ENCODE measurements at regions not wholly inside any gene's neighbourhood (a gene's known extent, or its start where the extent isn't known, plus 50 kb on each side); places are given as distances from the start of the nearest gene placed in this dataset.

DNA sequence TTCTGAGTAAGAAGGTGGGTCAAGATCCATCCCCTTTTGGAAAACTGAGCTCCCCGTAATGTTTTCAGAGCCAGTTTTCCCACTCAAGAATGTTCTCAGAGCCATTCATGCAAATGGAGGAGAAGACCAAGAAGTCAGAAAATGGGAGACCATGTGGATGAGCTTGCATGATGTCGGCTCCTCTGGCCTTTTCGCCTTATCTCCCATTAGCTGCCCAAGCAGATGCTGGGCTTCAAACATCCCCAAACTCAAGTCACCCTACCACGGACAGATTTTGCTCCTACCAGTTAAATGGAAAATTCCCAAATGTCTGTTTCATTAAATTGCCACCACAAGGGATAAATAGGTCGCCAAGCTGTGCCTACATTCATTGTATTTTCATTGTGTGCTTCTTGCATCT, 161.4 kb downstream of the ICE1 start:
- no peaks in the 10 kb centered on the region for H3K27me3 ChIP-seq (ENCODE audit: control insufficient read depth, insufficient read depth, low read length)
- TF ChIP-seq, protein P1, sequence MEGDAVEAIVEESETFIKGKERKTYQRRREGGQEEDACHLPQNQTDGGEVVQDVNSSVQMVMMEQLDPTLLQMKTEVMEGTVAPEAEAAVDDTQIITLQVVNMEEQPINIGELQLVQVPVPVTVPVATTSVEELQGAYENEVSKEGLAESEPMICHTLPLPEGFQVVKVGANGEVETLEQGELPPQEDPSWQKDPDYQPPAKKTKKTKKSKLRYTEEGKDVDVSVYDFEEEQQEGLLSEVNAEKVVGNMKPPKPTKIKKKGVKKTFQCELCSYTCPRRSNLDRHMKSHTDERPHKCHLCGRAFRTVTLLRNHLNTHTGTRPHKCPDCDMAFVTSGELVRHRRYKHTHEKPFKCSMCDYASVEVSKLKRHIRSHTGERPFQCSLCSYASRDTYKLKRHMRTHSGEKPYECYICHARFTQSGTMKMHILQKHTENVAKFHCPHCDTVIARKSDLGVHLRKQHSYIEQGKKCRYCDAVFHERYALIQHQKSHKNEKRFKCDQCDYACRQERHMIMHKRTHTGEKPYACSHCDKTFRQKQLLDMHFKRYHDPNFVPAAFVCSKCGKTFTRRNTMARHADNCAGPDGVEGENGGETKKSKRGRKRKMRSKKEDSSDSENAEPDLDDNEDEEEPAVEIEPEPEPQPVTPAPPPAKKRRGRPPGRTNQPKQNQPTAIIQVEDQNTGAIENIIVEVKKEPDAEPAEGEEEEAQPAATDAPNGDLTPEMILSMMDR (IDR thresholded peaks at IDR 0.05; ENCODE audit: insufficient read depth, low read length, poor library complexity, severe bottlenecking) = no peak
- DNase-seq (ENCODE audit: low read depth) = no peak

DNA sequence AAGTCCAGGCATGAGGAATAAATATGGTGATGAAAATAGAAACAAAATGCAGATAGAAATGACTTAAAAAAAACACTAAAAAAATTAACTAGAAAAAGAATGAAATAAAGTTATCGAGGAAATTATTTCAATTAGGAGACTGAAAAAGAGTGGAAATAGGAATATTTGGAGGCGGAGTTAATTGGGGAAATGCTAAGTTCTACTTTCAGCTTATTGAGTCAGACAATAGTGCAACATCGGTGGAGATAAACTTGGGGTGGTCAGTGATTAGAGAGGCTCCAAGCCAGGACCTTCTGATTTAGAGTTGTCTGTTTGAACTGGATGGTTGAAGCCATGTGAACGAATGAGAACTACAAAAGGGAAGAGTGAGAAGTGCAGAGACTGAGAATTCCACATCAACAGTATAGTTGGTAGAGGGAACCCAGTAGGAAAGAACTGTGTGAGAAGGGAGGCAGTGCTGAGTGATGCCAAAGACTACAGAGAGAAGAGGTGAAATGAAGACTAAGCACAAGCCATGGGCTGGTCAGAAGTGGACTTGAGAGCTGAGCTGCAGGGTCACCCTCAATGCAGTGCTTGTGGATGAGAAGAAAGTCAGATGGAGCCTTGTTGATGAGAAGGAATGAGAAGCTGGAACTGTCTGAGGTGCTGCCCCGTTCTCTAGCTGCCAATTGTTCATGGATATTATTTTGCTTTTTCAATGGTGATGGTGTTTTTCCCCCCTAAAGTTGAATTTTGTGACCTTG, 160.7 kb downstream of the ICE1 start:
- no peak for DNase-seq (ENCODE audit: low read depth)
- no peaks in the 10 kb centered on the region for H3K27me3 ChIP-seq (ENCODE audit: control insufficient read depth, insufficient read depth, low read length)
- no peaks in the 10 kb centered on the region for H3K36me3 ChIP-seq (ENCODE audit: control insufficient read depth, insufficient read depth, low read length)
- no peak overlapping the region for H3K4me3 ChIP-seq (ENCODE audit: low read depth, low read length)
- TF ChIP-seq, protein P1 (IDR thresholded peaks at IDR 0.05; ENCODE audit: insufficient read depth, low read length, poor library complexity, severe bottlenecking) = no peak

More for the DNA sequence above, 161.4 kb downstream of the ICE1 start:
- Histone ChIP-seq H3K4me3 (ENCODE audit: low read depth, low read length) (no peak overlapping the region), H3K36me3 (ENCODE audit: control insufficient read depth, insufficient read depth, low read length) (no peaks in the 10 kb centered on the region)

DNA sequence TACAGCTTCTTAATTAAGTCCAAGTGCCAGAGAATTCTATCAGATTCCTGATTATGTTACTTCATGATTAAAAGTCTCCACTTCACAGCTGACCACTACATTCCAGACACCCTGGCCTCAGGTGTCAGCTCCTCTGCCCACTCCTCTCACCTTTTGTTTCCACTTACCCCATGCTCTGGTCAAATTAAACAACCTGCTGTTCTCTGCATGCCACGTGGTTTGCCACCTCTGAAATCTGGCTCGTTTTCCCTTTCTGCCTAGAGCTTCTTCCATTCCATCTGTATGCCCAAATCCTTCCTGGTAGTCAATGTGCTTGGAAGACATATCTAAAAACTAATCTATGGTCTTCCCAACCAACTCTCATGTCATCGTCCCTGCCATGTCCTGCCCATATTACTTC, 158.6 kb downstream of the ICE1 start:
- H3K4me3 ChIP-seq (ENCODE audit: low read depth, low read length) = no peak overlapping the region
- TF ChIP-seq, protein P1 (IDR thresholded peaks at IDR 0.05; ENCODE audit: insufficient read depth, low read length, poor library complexity, severe bottlenecking) = no peak
- DNase-seq (ENCODE audit: low read depth) = no peak
- H3K27me3 ChIP-seq (ENCODE audit: control insufficient read depth, insufficient read depth, low read length) = no peaks in the 10 kb centered on the region
- no peaks in the 10 kb centered on the region for H3K36me3 ChIP-seq (ENCODE audit: control insufficient read depth, insufficient read depth, low read length)

DNA sequence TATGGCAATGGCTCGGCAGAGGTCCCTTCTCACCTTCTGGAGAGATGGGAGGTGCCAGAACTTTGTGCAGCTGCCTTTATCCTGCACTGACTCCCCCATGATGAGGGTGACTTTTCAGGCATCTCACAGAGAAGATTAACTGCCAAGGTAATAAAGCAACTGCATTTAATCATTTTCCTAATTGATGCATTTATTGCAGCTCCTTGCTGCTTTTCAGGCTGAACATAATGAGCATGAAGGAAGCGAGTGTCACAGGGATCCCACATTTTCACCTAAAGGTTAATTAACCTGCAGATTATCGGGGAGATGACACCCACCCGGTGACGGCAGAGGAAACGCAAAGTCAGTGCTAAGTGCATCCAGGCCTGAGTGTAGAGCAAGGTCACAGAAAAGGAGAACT, 154.3 kb downstream of the ICE1 start:
- DNase-seq (ENCODE audit: low read depth) = no peak

DNA sequence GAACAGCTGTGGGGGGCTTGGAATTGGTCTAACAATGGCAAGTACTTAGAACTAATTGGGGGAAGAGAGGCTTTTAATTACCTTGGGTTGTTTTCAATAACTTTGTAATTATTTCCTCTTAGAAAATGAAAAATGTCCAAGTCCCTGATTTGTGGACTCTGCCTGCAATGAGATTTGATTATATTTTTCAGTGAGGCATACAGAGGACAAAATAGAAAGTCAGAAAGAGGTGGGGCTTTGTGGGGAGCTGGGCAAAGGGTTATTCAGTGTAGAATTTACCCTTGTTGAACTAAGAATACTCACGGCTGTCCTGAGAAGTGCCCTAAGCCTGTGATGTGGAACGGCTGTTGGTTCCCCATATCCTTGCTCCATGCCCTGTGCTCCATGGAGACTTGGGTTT, 153.0 kb downstream of the ICE1 start:
- H3K27me3 ChIP-seq (ENCODE audit: control insufficient read depth, insufficient read depth, low read length) = no peaks in the 10 kb centered on the region

More for the DNA sequence above, 154.3 kb downstream of the ICE1 start:
- Histone ChIP-seq H3K27me3 (ENCODE audit: control insufficient read depth, insufficient read depth, low read length) (no peaks in the 10 kb centered on the region), H3K4me3 (ENCODE audit: low read depth, low read length) (no peak overlapping the region), H3K36me3 (ENCODE audit: control insufficient read depth, insufficient read depth, low read length) (no peaks in the 10 kb centered on the region)
- TF ChIP-seq, protein P1 (IDR thresholded peaks at IDR 0.05; ENCODE audit: insufficient read depth, low read length, poor library complexity, severe bottlenecking) = no peak

More for the DNA sequence above, 153.0 kb downstream of the ICE1 start:
- TF ChIP-seq, protein P1 (IDR thresholded peaks at IDR 0.05; ENCODE audit: insufficient read depth, low read length, poor library complexity, severe bottlenecking) = no peak
- Histone ChIP-seq H3K36me3 (ENCODE audit: control insufficient read depth, insufficient read depth, low read length) (no peaks in the 10 kb centered on the region), H3K4me3 (ENCODE audit: low read depth, low read length) (no peak overlapping the region)
- DNase-seq (ENCODE audit: low read depth) = no peak
